ENCODE measurements at regions not wholly inside any gene's neighbourhood (a gene's known extent, or its start where the extent isn't known, plus 50 kb on each side); places are given as distances from the start of the nearest gene placed in this dataset.

DNA sequence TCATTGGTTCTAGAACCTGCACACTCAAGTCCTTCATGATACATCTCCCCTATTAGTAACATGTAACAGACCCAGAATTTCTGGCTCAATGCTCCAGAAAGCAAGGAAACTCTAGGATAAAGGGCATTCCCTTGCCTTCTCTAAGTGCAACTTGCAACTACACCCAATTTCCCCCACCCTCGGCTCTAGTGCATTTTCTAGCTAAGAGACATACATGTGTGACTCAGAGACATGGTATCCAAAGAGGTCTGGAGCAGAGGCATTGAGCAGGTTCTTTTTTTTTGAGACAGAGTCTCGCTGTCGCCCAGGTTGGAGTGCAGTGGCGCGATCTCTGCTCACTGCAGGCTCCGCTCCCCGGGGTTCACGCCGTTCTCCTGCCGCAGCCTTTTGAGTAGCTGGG is 132.9 kb downstream of the ZC3H11B start:
- H3K4me1 ChIP-seq: no peaks in the 10 kb centered on the region
- no peak for TF ChIP-seq POLR2A (IDR thresholded peaks at IDR 0.05)
- TF ChIP-seq, protein P1, sequence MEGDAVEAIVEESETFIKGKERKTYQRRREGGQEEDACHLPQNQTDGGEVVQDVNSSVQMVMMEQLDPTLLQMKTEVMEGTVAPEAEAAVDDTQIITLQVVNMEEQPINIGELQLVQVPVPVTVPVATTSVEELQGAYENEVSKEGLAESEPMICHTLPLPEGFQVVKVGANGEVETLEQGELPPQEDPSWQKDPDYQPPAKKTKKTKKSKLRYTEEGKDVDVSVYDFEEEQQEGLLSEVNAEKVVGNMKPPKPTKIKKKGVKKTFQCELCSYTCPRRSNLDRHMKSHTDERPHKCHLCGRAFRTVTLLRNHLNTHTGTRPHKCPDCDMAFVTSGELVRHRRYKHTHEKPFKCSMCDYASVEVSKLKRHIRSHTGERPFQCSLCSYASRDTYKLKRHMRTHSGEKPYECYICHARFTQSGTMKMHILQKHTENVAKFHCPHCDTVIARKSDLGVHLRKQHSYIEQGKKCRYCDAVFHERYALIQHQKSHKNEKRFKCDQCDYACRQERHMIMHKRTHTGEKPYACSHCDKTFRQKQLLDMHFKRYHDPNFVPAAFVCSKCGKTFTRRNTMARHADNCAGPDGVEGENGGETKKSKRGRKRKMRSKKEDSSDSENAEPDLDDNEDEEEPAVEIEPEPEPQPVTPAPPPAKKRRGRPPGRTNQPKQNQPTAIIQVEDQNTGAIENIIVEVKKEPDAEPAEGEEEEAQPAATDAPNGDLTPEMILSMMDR (IDR thresholded peaks at IDR 0.05): no peak
- H3K36me3 ChIP-seq: no peaks in the 10 kb centered on the region
- 94 to 97% (median 95%) methylated on average over 8 to 10 of the region's 10 CpGs for WGBS, 4 donors
- H3K9me3 ChIP-seq: no peaks in the 10 kb centered on the region
- H3K4me3 ChIP-seq: no peak overlapping the region
- no peak overlapping the region for H3K27ac ChIP-seq
- ATAC-seq: no peak
- H3K27me3 ChIP-seq: no peaks in the 10 kb centered on the region
- intact Hi-C loops (cut with DNase I): no loop called here
- DNase-seq: no peak

DNA sequence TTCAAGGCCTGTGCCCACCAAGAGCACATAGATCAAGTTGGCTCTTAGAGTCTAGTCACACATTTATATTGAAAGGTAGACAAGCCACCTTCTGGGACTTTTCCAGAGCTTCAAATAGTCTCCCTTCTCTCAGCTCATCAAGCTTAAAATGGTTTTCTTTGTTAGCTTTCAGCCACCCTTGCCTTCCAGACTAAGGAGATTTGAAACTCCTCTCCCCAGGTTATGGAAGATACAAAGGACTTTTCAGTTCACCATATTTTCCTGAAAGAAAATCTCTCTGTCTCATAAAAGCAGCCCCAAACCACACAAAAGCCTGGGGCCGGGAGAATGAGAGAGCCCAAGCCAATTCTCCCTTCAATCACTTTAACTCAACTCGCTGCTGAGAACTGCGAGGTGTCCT is 134.1 kb downstream of the ZC3H11B start:
- intact Hi-C loops (cut with DNase I): no loop called here
- WGBS, 4 donors: 76 to 82% (median 78%) methylated on average over 3 of the region's 3 CpGs
- no peak for TF ChIP-seq POLR2A (IDR thresholded peaks at IDR 0.05)
- TF ChIP-seq, protein P1 (IDR thresholded peaks at IDR 0.05): no peak
- no peaks in the 10 kb centered on the region for H3K36me3 ChIP-seq
- no peak for ATAC-seq
- H3K27me3 ChIP-seq: no peaks in the 10 kb centered on the region
- H3K27ac ChIP-seq: no peak overlapping the region
- no peak for DNase-seq
- H3K4me1 ChIP-seq: no peaks in the 10 kb centered on the region
- no peaks in the 10 kb centered on the region for H3K9me3 ChIP-seq
- H3K4me3 ChIP-seq: no peak overlapping the region

DNA sequence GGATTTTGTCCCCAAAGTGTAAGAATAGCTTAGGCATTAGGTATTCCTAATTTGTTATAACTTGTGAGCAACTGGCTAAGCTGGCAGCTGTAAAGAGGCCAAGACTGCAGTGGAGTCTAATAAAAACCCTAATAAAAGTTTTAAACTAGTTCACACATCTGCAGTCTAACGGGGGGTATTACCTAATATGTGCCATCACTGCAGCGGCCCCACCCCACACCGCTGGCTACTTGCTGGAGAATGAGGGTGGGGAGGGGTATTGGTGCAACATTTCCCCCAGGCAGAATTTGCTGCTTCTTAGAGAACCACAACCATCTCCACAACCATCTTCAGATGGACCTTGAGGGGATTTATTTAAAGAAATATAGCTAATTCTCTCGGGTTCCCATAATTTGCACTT is 135.0 kb downstream of the ZC3H11B start:
- Histone ChIP-seq H3K4me1 (no peaks in the 10 kb centered on the region), H3K27ac (no peak overlapping the region), H3K4me3 (no peak overlapping the region), H3K9me3 (no peaks in the 10 kb centered on the region), H3K36me3 (no peaks in the 10 kb centered on the region), H3K27me3 (no peaks in the 10 kb centered on the region)
- TF ChIP-seq, protein P1 (IDR thresholded peaks at IDR 0.05): no peak
- no peak for TF ChIP-seq POLR2A (IDR thresholded peaks at IDR 0.05)
- WGBS, 4 donors: 85 to 96% (median 91%) methylated on average over 4 of the region's 4 CpGs
- DNase-seq (peak in 1 of 5 donors; percentile 45), ATAC-seq (no peak)
- intact Hi-C loops (cut with DNase I): no loop called here

DNA sequence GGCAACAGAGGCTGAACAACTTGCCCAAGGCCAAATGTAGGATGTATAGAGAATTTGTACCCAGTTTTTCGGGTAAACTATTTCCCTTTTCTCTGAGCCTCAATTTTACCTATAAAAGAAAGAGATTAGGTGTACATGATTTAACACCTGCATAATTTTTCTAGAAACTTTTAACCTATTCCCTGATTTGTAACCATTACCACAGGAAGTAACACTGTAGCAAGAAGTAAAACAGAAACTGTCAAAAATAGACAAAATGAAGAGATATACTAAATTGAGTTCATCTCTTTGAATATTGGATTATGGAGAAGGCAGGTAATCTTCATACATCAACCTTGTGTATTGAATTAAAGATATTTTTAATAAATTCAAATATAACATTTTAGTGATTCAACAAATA is 136.2 kb downstream of the ZC3H11B start:
- intact Hi-C loops (cut with DNase I): no loop called here
- Histone ChIP-seq H3K4me3 (no peak overlapping the region), H3K36me3 (no peaks in the 10 kb centered on the region), H3K27ac (no peak overlapping the region), H3K27me3 (no peaks in the 10 kb centered on the region), H3K4me1 (no peaks in the 10 kb centered on the region), H3K9me3 (no peaks in the 10 kb centered on the region)
- TF ChIP-seq, protein P1 (IDR thresholded peaks at IDR 0.05): no peak
- no peak for TF ChIP-seq POLR2A (IDR thresholded peaks at IDR 0.05)
- WGBS, 4 donors: 82 to 92% (median 90%) methylated on average over 1 of the region's 1 CpG
- ATAC-seq (no peak), DNase-seq (no peak)

Measured in heart left ventricle (tissue), 16 donors.